Heart right ventricle (tissue), 16 donors: ENCODE measurements at regions not wholly inside any gene's neighbourhood (a gene's known extent, or its start where the extent isn't known, plus 50 kb on each side); places are given as distances from the start of the nearest gene placed in this dataset.

ENCODE experiments used
- ATAC-seq, 8 donors: fragments of 200-7000 bp; cut with Tn5 transposase; one replicate each; pipeline ENCODE4 v1.9.1; 2020; ENCODE audit warnings: mild to moderate bottlenecking in 8 of 8, moderate library complexity in 8 of 8, moderate number of reproducible peaks in 1 of 8
- DNase-seq, 2 donors: peaks; one replicate each; pipeline ENCODE4 v3.0.0-alpha.2; 2020
- H3K27ac ChIP-seq, 10 donors: fragments of 200-600 bp; sonication (generic) in 2 of 10; one replicate each; pipeline versions ENCODE4 v1.5.0 to v1.8.0; 2020 to 2022; ENCODE audit warnings: mild to moderate bottlenecking in 3 of 10
- H3K27me3 ChIP-seq, 7 donors: fragments of 200-600 bp; one replicate each; pipeline ENCODE4 v1.8.0; 2021 to 2022; ENCODE audit warnings: mild to moderate bottlenecking in 2 of 7
- H3K36me3 ChIP-seq, 9 donors: fragments of 200-600 bp; sonication (generic) in 1 of 9; one replicate each; pipeline versions ENCODE4 v1.5.0 to v1.8.0; 2020 to 2022; ENCODE audit warnings: mild to moderate bottlenecking in 2 of 9
- H3K4me1 ChIP-seq, 9 donors: fragments of 200-600 bp; sonication (generic) in 1 of 9; one replicate each; pipeline versions ENCODE4 v1.5.0 to v1.8.0; 2020 to 2022; ENCODE audit warnings: mild to moderate bottlenecking in 4 of 9
- H3K4me3 ChIP-seq, 10 donors: fragments of 200-600 bp; sonication (generic) in 2 of 10; one replicate each; pipeline versions ENCODE4 v1.5.0 to v1.8.0; 2020 to 2022; ENCODE audit warnings: mild to moderate bottlenecking in 7 of 10, moderate library complexity in 2 of 10
- H3K9me3 ChIP-seq, 11 donors: fragments of 200-600 bp in 10 of 11; sonication (generic) in 2 of 11; one replicate each; pipeline versions ENCODE4 v1.5.0 to v1.8.0; 2013 to 2022; ENCODE audit warnings: mild to moderate bottlenecking in 2 of 11, control low read depth in 1 of 11, moderate library complexity in 1 of 11
- WGBS, 2 donors: extraction: QIAGEN DNeasy Blood & Tissue Kit; methylation state at CpG; one replicate each; pipeline ENCODE4 v1.1.7; 2013; ENCODE audit warnings: inconsistent platforms in 1 of 2; 5-methylcytosine and 5-hydroxymethylcytosine counted together
- intact Hi-C, 10 donors: fragments of 100-400 bp; cut with DNase I; formaldehyde crosslinking; loops; one replicate each; pipeline versions ENCODE4 v1.11.1 to v1.14.2; 2022
- TF ChIP-seq, protein P1 (sequence below), 9 donors: fragments of 200-600 bp; sonication (generic) in 2 of 9; IDR thresholded peaks; one replicate each; pipeline versions ENCODE4 v1.5.0 to v1.8.0; 2021 to 2022; ENCODE audit warnings: antibody characterized with exemption in 9 of 9, mild to moderate bottlenecking in 5 of 9, moderate library complexity in 1 of 9
- donor health status: Arrhythmogenic right ventricular cardiomyopathy.
- donor health status: ischemic (EF 13 %, LVEDD 7.1; RV severe dilation, severe dysfunction).
- donor health status: healthy with polysubstance abuse.
- donor health status: DM: no; HTN: yes; CAD: no.
- donor health status: DM: no; HTN: no; CAD: no.
- donor health status: ischemic (EF 25% LVEDD 6.9; RV normal size, moderate dysfunction).
- donor health status: ischemic (EF 25% LVEDD 5.7; RV mildly dilated, moderate dysfunction).
- donor health status: healthy.
- donor health status: DM: yes; HTN: yes; CAD: no.
- donor health status: Ischemic cardiomyopathy.
- donor health status: ischemic (EF 35%, LVEDD 5.7; RV mildly dilated, moderate dysfunction).
- donor health status: nonischemic (EF 11% LVEDD 7.7; RV severe dilation, severe dysfunction).
- donor health status: DM: yes; HTN: yes; CAD: no.
- donor health status: PGD.
- donor health status: ischemic (EF 29% LVEDD 5.4; RV normal size, mild dysfunction).
- donor health status: nonischemic (EF 23%, LVEDD 6.1; RV moderate dilation, normal function).

- Histone ChIP-seq H3K9me3 (peaks cover 0 to 4% (median 0%) of the 10 kb centered on the region in 11 donors), H3K36me3 (no peaks in the 10 kb centered on the region), H3K27ac (no peak overlapping the region), H3K4me1 (no peaks in the 10 kb centered on the region), H3K4me3 (no peak overlapping the region), H3K27me3 (peaks cover 0 to 4% (median 0%) of the 10 kb centered on the region in 7 donors)
- 70 to 77% methylated on average over 2 of the region's 2 CpGs for WGBS, 2 donors
- DNase-seq: no peak
- ATAC-seq: no peak
- TF ChIP-seq, protein P1, sequence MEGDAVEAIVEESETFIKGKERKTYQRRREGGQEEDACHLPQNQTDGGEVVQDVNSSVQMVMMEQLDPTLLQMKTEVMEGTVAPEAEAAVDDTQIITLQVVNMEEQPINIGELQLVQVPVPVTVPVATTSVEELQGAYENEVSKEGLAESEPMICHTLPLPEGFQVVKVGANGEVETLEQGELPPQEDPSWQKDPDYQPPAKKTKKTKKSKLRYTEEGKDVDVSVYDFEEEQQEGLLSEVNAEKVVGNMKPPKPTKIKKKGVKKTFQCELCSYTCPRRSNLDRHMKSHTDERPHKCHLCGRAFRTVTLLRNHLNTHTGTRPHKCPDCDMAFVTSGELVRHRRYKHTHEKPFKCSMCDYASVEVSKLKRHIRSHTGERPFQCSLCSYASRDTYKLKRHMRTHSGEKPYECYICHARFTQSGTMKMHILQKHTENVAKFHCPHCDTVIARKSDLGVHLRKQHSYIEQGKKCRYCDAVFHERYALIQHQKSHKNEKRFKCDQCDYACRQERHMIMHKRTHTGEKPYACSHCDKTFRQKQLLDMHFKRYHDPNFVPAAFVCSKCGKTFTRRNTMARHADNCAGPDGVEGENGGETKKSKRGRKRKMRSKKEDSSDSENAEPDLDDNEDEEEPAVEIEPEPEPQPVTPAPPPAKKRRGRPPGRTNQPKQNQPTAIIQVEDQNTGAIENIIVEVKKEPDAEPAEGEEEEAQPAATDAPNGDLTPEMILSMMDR (IDR thresholded peaks at IDR 0.05): no peak
- intact Hi-C loops: no loop called here
These were observed 276.9 kb upstream of the PDZRN3 start for GRCh38 chr3:73901686-73902085.

GRCh38 chr3:73894474-73895213 is 269.9 kb upstream of the PDZRN3 start:
- Histone ChIP-seq H3K4me1 (no peaks in the 10 kb centered on the region), H3K27ac (no peak overlapping the region), H3K4me3 (no peak overlapping the region), H3K9me3 (no peaks in the 10 kb centered on the region), H3K27me3 (no peaks in the 10 kb centered on the region), H3K36me3 (no peaks in the 10 kb centered on the region)
- TF ChIP-seq, protein P1 (IDR thresholded peaks at IDR 0.05): no peak
- intact Hi-C loops: no loop called here
- DNase-seq (no peak), ATAC-seq (no peak)
- WGBS, 2 donors: 88 to 91% methylated on average over 3 of the region's 3 CpGs

GRCh38 chr3:73893089-73893488 is 268.3 kb upstream of the PDZRN3 start:
- Histone ChIP-seq H3K4me1 (no peaks in the 10 kb centered on the region), H3K9me3 (no peaks in the 10 kb centered on the region), H3K27ac (no peak overlapping the region), H3K4me3 (no peak overlapping the region), H3K36me3 (no peaks in the 10 kb centered on the region), H3K27me3 (no peaks in the 10 kb centered on the region)
- DNase-seq: no peak
- no peak for ATAC-seq
- 91 to 93% methylated on average over 2 of the region's 2 CpGs for WGBS, 2 donors
- TF ChIP-seq, protein P1 (IDR thresholded peaks at IDR 0.05): no peak
- intact Hi-C loops: no loop called here

DNA sequence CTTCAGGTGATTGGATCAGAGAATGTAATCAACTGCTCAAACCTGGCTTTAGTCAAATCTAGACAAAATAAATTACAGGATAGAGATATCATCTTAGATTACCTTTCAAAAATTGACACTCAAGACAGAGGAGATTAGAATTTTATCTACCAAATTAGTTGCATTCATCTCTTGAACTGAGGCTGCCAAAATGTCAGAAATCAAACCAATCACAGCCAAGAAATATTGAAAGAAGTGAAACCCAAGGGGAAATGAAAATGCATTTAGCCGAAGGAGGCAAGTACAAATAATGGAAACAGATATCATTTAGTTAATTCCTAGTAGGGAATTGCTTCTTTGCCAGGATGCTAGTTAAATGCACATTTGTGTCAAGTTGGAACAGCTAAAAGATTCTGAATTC is 261.1 kb upstream of the PDZRN3 start:
- H3K4me1 ChIP-seq: no peaks in the 10 kb centered on the region
- ATAC-seq (no peak), DNase-seq (no peak)
- H3K36me3 ChIP-seq: no peaks in the 10 kb centered on the region
- no peak overlapping the region for H3K27ac ChIP-seq
- H3K9me3 ChIP-seq: no peaks in the 10 kb centered on the region
- intact Hi-C loops: no loop called here
- WGBS, 2 donors: 54 to 56% methylated on average over 1 of the region's 1 CpG
- no peak overlapping the region for H3K4me3 ChIP-seq
- H3K27me3 ChIP-seq: no peaks in the 10 kb centered on the region
- TF ChIP-seq, protein P1 (IDR thresholded peaks at IDR 0.05): no peak
